H1 (cell line): ENCODE measurements at regions not wholly inside any gene's neighbourhood (a gene's known extent, or its start where the extent isn't known, plus 50 kb on each side); places are given as distances from the start of the nearest gene placed in this dataset.

Experiments used
- CTCF ChIA-PET: fragments of 300-600 bp; sonication (Branson Sonifier 250); formaldehyde crosslinking; loops from one replicate; lab custom pipeline; 2021; ENCODE audit not compliant: partially characterized antibody; lab: Charles Lee
- POLR2A ChIA-PET: fragments of 300-600 bp; sonication (Branson Sonifier 250); formaldehyde crosslinking; loops from one replicate; lab custom pipeline; 2021; ENCODE audit warnings: inconsistent platforms; ENCODE audit not compliant: partially characterized antibody; lab: Charles Lee
- DNase-seq, 2 experiments: peaks; one replicate each; pipeline versions ENCODE4 v3.0.0 to v3.0.0-alpha.2; 2010 to 2022; ENCODE audit warnings: low spot score in 2 of 2, low read depth in 1 of 2, mixed read lengths in 1 of 2
- FAIRE-seq: peaks from 2 replicates; lab custom pipeline; 2011; peaks lifted over from hg19 to GRCh38; lab: Jason Lieb, UNC
- H2AFZ ChIP-seq: 2 replicates; pipeline ENCODE4 v1.8.1; 2012; ENCODE audit warnings: low read length, inconsistent platforms
- H2AK5ac ChIP-seq: 2 replicates; pipeline ENCODE4 v1.6.1; 2013; ENCODE audit warnings: low read depth, low read length
- H2BK120ac ChIP-seq: replicated peaks from 2 replicates; pipeline ENCODE3; 2013; ENCODE audit warnings: low read depth, low read length, inconsistent platforms
- H2BK12ac ChIP-seq: 2 replicates; pipeline ENCODE4 v1.6.1; 2013; ENCODE audit warnings: low read depth, low read length
- H2BK15ac ChIP-seq: 2 replicates; pipeline ENCODE4 v1.6.1; 2013; ENCODE audit warnings: low read length
- H2BK20ac ChIP-seq: 2 replicates; pipeline ENCODE4 v1.6.1; 2013; ENCODE audit warnings: low read length
- H2BK5ac ChIP-seq: 2 replicates; pipeline ENCODE4 v1.6.1; 2013; ENCODE audit warnings: low read depth, low read length
- H3K14ac ChIP-seq: 2 replicates; pipeline ENCODE4 v1.6.1; 2013; ENCODE audit warnings: inconsistent platforms; ENCODE audit not compliant: insufficient read length
- H3K18ac ChIP-seq: 2 replicates; pipeline ENCODE4 v1.6.1; 2013; ENCODE audit warnings: low read length; ENCODE audit errors: extremely low read depth
- H3K23ac ChIP-seq: 2 replicates; pipeline ENCODE4 v1.6.1; 2013; ENCODE audit warnings: inconsistent platforms; ENCODE audit not compliant: insufficient read length
- H3K23me2 ChIP-seq: 2 replicates; pipeline ENCODE4 v1.6.1; 2013; ENCODE audit warnings: low read depth, low read length
- H3K27ac ChIP-seq: 2 replicates; pipeline ENCODE4 v1.6.1; 2011; ENCODE audit warnings: low read depth, low read length, inconsistent platforms
- H3K27me3 ChIP-seq, 4 experiments: replicated peaks in 1 of 4; 1 replicate in 1 of 4; 2 replicates in 3 of 4; pipeline versions ENCODE4 v1.6.1 to v1.8.1; 2011 to 2013; ENCODE audit warnings: low read length in 3 of 4, mild to moderate bottlenecking in 3 of 4, inconsistent platforms in 2 of 4, mixed read lengths in 2 of 4, moderate library complexity in 1 of 4; ENCODE audit not compliant: control insufficient read depth in 3 of 4, insufficient read depth in 3 of 4; ENCODE audit errors: extremely low read depth in 1 of 4
- H3K36me3 ChIP-seq, 4 experiments: 2 replicates each; pipeline versions ENCODE4 v1.6.1 to v1.8.1; 2011 to 2013; ENCODE audit warnings: mild to moderate bottlenecking in 4 of 4, low read length in 3 of 4, moderate library complexity in 2 of 4, control low read depth in 1 of 4, inconsistent platforms in 1 of 4; ENCODE audit not compliant: insufficient read depth in 4 of 4, control insufficient read depth in 2 of 4
- H3K4ac ChIP-seq: replicated peaks from 2 replicates; pipeline ENCODE3; 2013; ENCODE audit warnings: low read length, low read depth, mixed read lengths, inconsistent platforms; ENCODE audit not compliant: insufficient read length
- H3K4me1 ChIP-seq, 4 experiments: replicated peaks in 1 of 4; 1 replicate in 1 of 4; 2 replicates in 3 of 4; pipeline versions ENCODE4 v1.6.1 to v1.8.1; 2011 to 2013; ENCODE audit warnings: low read length in 3 of 4, inconsistent platforms in 2 of 4, mixed read lengths in 1 of 4; ENCODE audit not compliant: insufficient read depth in 4 of 4, control insufficient read depth in 3 of 4
- H3K4me2 ChIP-seq, 2 experiments: 2 replicates each; pipeline versions ENCODE4 v1.6.1 to v1.8.1; 2011 to 2013; ENCODE audit warnings: low read depth in 2 of 2, low read length in 2 of 2, control low read depth in 1 of 2, inconsistent platforms in 1 of 2, mild to moderate bottlenecking in 1 of 2; ENCODE audit not compliant: insufficient read depth in 1 of 2
- H3K4me3 ChIP-seq, 4 experiments: fragments of 200-600, 300-600 bp in 1 of 4; sonication (generic), shearing (Covaris generic), sonication (Bioruptor Twin) in 1 of 4; 2 replicates each; pipeline versions ENCODE4 v1.5.1 to v1.8.1; 2011 to 2016; ENCODE audit warnings: low read length in 4 of 4, low read depth in 3 of 4, control low read depth in 2 of 4, inconsistent platforms in 2 of 4, mild to moderate bottlenecking in 2 of 4, mixed read lengths in 1 of 4, moderate library complexity in 1 of 4; ENCODE audit not compliant: insufficient read depth in 2 of 4; ENCODE audit errors: extremely low read depth in 1 of 4
- H3K56ac ChIP-seq: replicated peaks from 2 replicates; pipeline ENCODE3; 2013; ENCODE audit warnings: low read depth, mild to moderate bottlenecking, mixed read lengths, low read length, inconsistent platforms; ENCODE audit not compliant: insufficient read length
- H3K79me1 ChIP-seq: 2 replicates; pipeline ENCODE4 v1.6.1; 2013; ENCODE audit warnings: low read depth, low read length, control low read depth
- H3K79me2 ChIP-seq, 2 experiments: 2 replicates each; pipeline versions ENCODE4 v1.6.1 to v1.8.1; 2012 to 2013; ENCODE audit warnings: low read length in 2 of 2, mild to moderate bottlenecking in 2 of 2, inconsistent platforms in 1 of 2; ENCODE audit not compliant: insufficient read depth in 2 of 2, control insufficient read depth in 1 of 2
- H3K9ac ChIP-seq, 4 experiments: replicated peaks in 1 of 4; 1 replicate in 1 of 4; 2 replicates in 3 of 4; pipeline versions ENCODE4 v1.6.1 to v1.8.1; 2011 to 2013; ENCODE audit warnings: low read depth in 3 of 4, low read length in 3 of 4, control low read depth in 2 of 4, mild to moderate bottlenecking in 2 of 4, moderate library complexity in 2 of 4, inconsistent platforms in 1 of 4; ENCODE audit errors: extremely low read depth in 1 of 4
- H3K9me3 ChIP-seq, 2 experiments: 2 replicates each; pipeline versions ENCODE4 v1.6.1 to v1.8.1; 2012 to 2013; ENCODE audit warnings: mild to moderate bottlenecking in 2 of 2, moderate library complexity in 2 of 2, control low read depth in 1 of 2, inconsistent platforms in 1 of 2, low read depth in 1 of 2, low read length in 1 of 2, mixed read lengths in 1 of 2; ENCODE audit not compliant: insufficient read depth in 2 of 2
- H4K20me1 ChIP-seq, 2 experiments: replicated peaks in 1 of 2; 2 replicates each; pipeline versions ENCODE3 to v1.8.1; 2011 to 2013; ENCODE audit warnings: inconsistent platforms in 2 of 2, low read length in 2 of 2, mild to moderate bottlenecking in 1 of 2; ENCODE audit not compliant: insufficient read depth in 2 of 2, control insufficient read depth in 1 of 2
- H4K5ac ChIP-seq: 2 replicates; pipeline ENCODE4 v1.6.1; 2013; ENCODE audit warnings: low read length, low read depth, mixed read lengths, inconsistent platforms; ENCODE audit not compliant: insufficient read length
- H4K8ac ChIP-seq: 2 replicates; pipeline ENCODE4 v1.8.0; 2013; ENCODE audit warnings: mild to moderate bottlenecking, moderate library complexity, low read length, inconsistent platforms; ENCODE audit not compliant: insufficient read depth; ENCODE audit errors: extremely low read depth
- H4K91ac ChIP-seq: replicated peaks from 2 replicates; pipeline ENCODE3; 2013; ENCODE audit warnings: low read length, mixed read lengths, inconsistent platforms; ENCODE audit not compliant: insufficient read length
- CREB1 ChIP-seq: IDR thresholded peaks from 2 replicates; pipeline ENCODE4 v1.6.1; 2012; ENCODE audit warnings: inconsistent platforms
- CTCF ChIP-seq, 3 experiments: IDR thresholded peaks; 1 replicate in 2 of 3; 2 replicates in 1 of 3; pipeline versions ENCODE4 v1.5.1 to v1.6.1; 2011; ENCODE audit warnings: low read length in 3 of 3, mild to moderate bottlenecking in 3 of 3, inconsistent platforms in 2 of 3, low read depth in 1 of 3, moderate library complexity in 1 of 3; ENCODE audit not compliant: insufficient read depth in 1 of 3; ENCODE audit errors: control extremely low read depth in 1 of 3
- KDM4A ChIP-seq: IDR thresholded peaks from one replicate; pipeline ENCODE4 v1.7.1; 2012; ENCODE audit warnings: low read depth, mild to moderate bottlenecking, moderate library complexity, low read length, inconsistent platforms; ENCODE audit not compliant: severe bottlenecking
- RAD21 ChIP-seq, 2 experiments: IDR thresholded peaks in 1 of 2; conservative IDR thresholded peaks in 1 of 2; 2 replicates each; pipeline ENCODE4 v1.6.1; 2011; ENCODE audit warnings: low read depth in 2 of 2, low read length in 2 of 2, improper control_type of control experiment in 1 of 2, inconsistent platforms in 1 of 2, mild to moderate bottlenecking in 1 of 2, moderate library complexity in 1 of 2
- WGBS, 2 experiments: shearing (Covaris generic) in 1 of 2; methylation state at CpG; one replicate each; pipeline versions ENCODE4 v1.1.6 to v1.1.7; 2013 to 2015; ENCODE audit warnings: low lambda C conversion rate in 2 of 2, mixed read lengths in 2 of 2, inconsistent platforms in 1 of 2, low coverage in 1 of 2, missing lambda C conversion rate in 1 of 2; ENCODE audit not compliant: insufficient replicate concordance in 2 of 2, insufficient coverage in 1 of 2, insufficient read length in 1 of 2; ENCODE audit errors: extremely low coverage in 1 of 2, missing lambda C conversion rate in 1 of 2; 5-methylcytosine and 5-hydroxymethylcytosine counted together

- H2AK5ac ChIP-seq, result no peak overlapping the region
- no peak overlapping the region for H3K4me2 ChIP-seq
- H3K18ac ChIP-seq, result no peak overlapping the region
- H3K56ac ChIP-seq, result no peak overlapping the region
- no peak overlapping the region for H3K9ac ChIP-seq
- H3K27ac ChIP-seq, result no peak overlapping the region
- H3K23me2 ChIP-seq, result no peaks in the 10 kb centered on the region
- no peak overlapping the region for H2BK15ac ChIP-seq
- H4K20me1 ChIP-seq, result no peaks in the 10 kb centered on the region
- no peak overlapping the region for H2BK5ac ChIP-seq
- no peaks in the 10 kb centered on the region for H3K4me1 ChIP-seq
- no peaks in the 10 kb centered on the region for H3K36me3 ChIP-seq
- no peak overlapping the region for H2BK120ac ChIP-seq
- no peak for DNase-seq
- no peaks in the 10 kb centered on the region for H3K27me3 ChIP-seq
- H3K4ac ChIP-seq, result no peak overlapping the region
- no peak overlapping the region for H2BK12ac ChIP-seq
- 86% methylated on average over 2 of the region's 2 CpGs; no CpG with 5 or more reads in 1 of the 2 experiments for WGBS, 2 experiments
- no peak overlapping the region for H4K8ac ChIP-seq
- no peak overlapping the region for H3K23ac ChIP-seq
- no peaks in the 10 kb centered on the region for H3K79me1 ChIP-seq
- no peaks in the 10 kb centered on the region for H3K9me3 ChIP-seq
- H2BK20ac ChIP-seq, result no peak overlapping the region
- H3K14ac ChIP-seq, result no peak overlapping the region
- no peak for FAIRE-seq
- no peaks in the 10 kb centered on the region for H3K79me2 ChIP-seq
- peak overlapping the region; percentile 42; the same call in 1 of the 2 replicates for H2AFZ ChIP-seq
- H3K4me3 ChIP-seq, result no peak overlapping the region
- POLR2A ChIA-PET, result no interaction called here
- no peak overlapping the region for H4K5ac ChIP-seq
- CTCF ChIA-PET, result interaction anchor here (0.8 to 1.7 kb wide), 6 partner anchors 9 to 160 kb away, joined by 3 to 7 read pairs (median 4); no protein-coding TSS in a partner anchor
- TF ChIP-seq RAD21 (IDR thresholded peaks at IDR 0.05 in 1 of 2, conservative IDR thresholded peaks at IDR 0.05 in 1 of 2; ENCODE audit: low read depth in 2 of 2, low read length in 2 of 2) (peak; percentile 20 to 22; a peak in 3 of 4 replicates), CREB1 (no peak), CTCF (IDR thresholded peaks at IDR 0.05; ENCODE audit: control extremely low read depth in 1 of 3, insufficient read depth in 1 of 3, low read depth in 1 of 3, low read length in 3 of 3) (peak in 1 of 3 experiments; percentile 32; a peak in 2 of 4 replicates), KDM4A (no peak)
- H4K91ac ChIP-seq, result no peak overlapping the region
Observed at GRCh38 chr13:70792121-70792520, 683.9 kb upstream of the KLHL1 start.
